Right atrium auricular region (tissue), 2 donors: ENCODE measurements at regions not wholly inside any gene's neighbourhood (a gene's known extent, or its start where the extent isn't known, plus 50 kb on each side); places are given as distances from the start of the nearest gene placed in this dataset.

Experiments used
- DNase-seq: peaks from one replicate; pipeline ENCODE4 v3.0.0-alpha.2; 2019; ENCODE audit warnings: low spot score
- H3K27ac ChIP-seq, 2 donors: fragments of 200-600 bp; sonication (generic); 1 replicate in 1 of 2; 2 replicates in 1 of 2; pipeline ENCODE4 v1.5.1; 2016 to 2019
- H3K27me3 ChIP-seq, 2 donors: fragments of 200-600 bp; sonication (generic); one replicate each; pipeline versions ENCODE4 v1.5.1 to v1.6.0; 2017 to 2019
- H3K36me3 ChIP-seq: fragments of 200-600 bp; sonication (generic); one replicate; pipeline ENCODE4 v1.5.1; 2016
- H3K4me1 ChIP-seq, 2 donors: fragments of 200-600 bp; sonication (generic); one replicate each; pipeline versions ENCODE4 v1.5.1 to v1.6.0; 2017 to 2019
- H3K4me3 ChIP-seq, 2 donors: fragments of 200-600 bp; sonication (generic); 1 replicate in 1 of 2; 2 replicates in 1 of 2; pipeline ENCODE4 v1.5.1; 2017 to 2019; ENCODE audit warnings: mild to moderate bottlenecking in 1 of 2, moderate library complexity in 1 of 2
- H3K9me3 ChIP-seq, 2 donors: fragments of 200-600 bp; sonication (generic); one replicate each; pipeline ENCODE4 v1.5.1; 2019
- CTCF ChIP-seq, 2 donors: fragments of 200-600 bp; sonication (generic); IDR thresholded peaks; one replicate each; pipeline ENCODE4 v1.5.1; 2019; ENCODE audit warnings: antibody characterized with exemption in 2 of 2

- no peaks in the 10 kb centered on the region for H3K4me1 ChIP-seq
- H3K36me3 ChIP-seq: no peaks in the 10 kb centered on the region
- DNase-seq: no peak
- no peaks in the 10 kb centered on the region for H3K9me3 ChIP-seq
- TF ChIP-seq CTCF (IDR thresholded peaks at IDR 0.05): no peak
- no peak overlapping the region for H3K27ac ChIP-seq
- no peaks in the 10 kb centered on the region for H3K27me3 ChIP-seq
- no peak overlapping the region for H3K4me3 ChIP-seq
Measured at GRCh38 chr4:52369649-52370048, 289.5 kb downstream of the USP46 start.

GRCh38 chr4:52370576-52370975 is 288.5 kb downstream of the USP46 start:
- Histone ChIP-seq H3K36me3 (no peaks in the 10 kb centered on the region), H3K27me3 (no peaks in the 10 kb centered on the region), H3K27ac (no peak overlapping the region), H3K4me3 (no peak overlapping the region), H3K4me1 (no peaks in the 10 kb centered on the region), H3K9me3 (no peaks in the 10 kb centered on the region)
- no peak for TF ChIP-seq CTCF (IDR thresholded peaks at IDR 0.05)
- no peak for DNase-seq

- TF ChIP-seq CTCF (IDR thresholded peaks at IDR 0.05): no peak
- Histone ChIP-seq H3K9me3 (no peaks in the 10 kb centered on the region), H3K4me3 (no peak overlapping the region), H3K4me1 (no peaks in the 10 kb centered on the region), H3K27me3 (no peaks in the 10 kb centered on the region), H3K36me3 (no peaks in the 10 kb centered on the region), H3K27ac (no peak overlapping the region)
- no peak for DNase-seq
Measured at GRCh38 chr4:52371841-52372240, 287.3 kb downstream of the USP46 start.

GRCh38 chr4:52372269-52372668 is 286.8 kb downstream of the USP46 start:
- no peak for TF ChIP-seq CTCF (IDR thresholded peaks at IDR 0.05)
- no peak overlapping the region for H3K27ac ChIP-seq
- no peaks in the 10 kb centered on the region for H3K36me3 ChIP-seq
- H3K9me3 ChIP-seq: no peaks in the 10 kb centered on the region
- no peaks in the 10 kb centered on the region for H3K27me3 ChIP-seq
- DNase-seq: no peak
- no peak overlapping the region for H3K4me3 ChIP-seq
- H3K4me1 ChIP-seq: no peaks in the 10 kb centered on the region

GRCh38 chr4:52372747-52373146 is 286.4 kb downstream of the USP46 start:
- Histone ChIP-seq H3K4me1 (no peaks in the 10 kb centered on the region), H3K36me3 (no peaks in the 10 kb centered on the region), H3K27ac (no peak overlapping the region), H3K4me3 (no peak overlapping the region), H3K9me3 (no peaks in the 10 kb centered on the region), H3K27me3 (no peaks in the 10 kb centered on the region)
- no peak for TF ChIP-seq CTCF (IDR thresholded peaks at IDR 0.05)
- no peak for DNase-seq

GRCh38 chr4:52373650-52374049 is 285.5 kb downstream of the USP46 start:
- TF ChIP-seq CTCF (IDR thresholded peaks at IDR 0.05): no peak
- no peaks in the 10 kb centered on the region for H3K4me1 ChIP-seq
- H3K4me3 ChIP-seq: no peak overlapping the region

More at GRCh38 chr4:52373650-52374049, 285.5 kb downstream of the USP46 start:
- no peak for DNase-seq
- Histone ChIP-seq H3K9me3 (no peaks in the 10 kb centered on the region), H3K27ac (no peak overlapping the region), H3K27me3 (no peaks in the 10 kb centered on the region), H3K36me3 (no peaks in the 10 kb centered on the region)
